GM18517 (cell line): ENCODE measurements at regions not wholly inside any gene's neighbourhood (a gene's known extent, or its start where the extent isn't known, plus 50 kb on each side); places are given as distances from the start of the nearest gene placed in this dataset.
"Not testable (repeated sequence)": the region's sequence is repeated elsewhere in the genome, so short reads cannot be mapped to it uniquely, and the experiment has no call there.

Experiments
- ATAC-seq: cut with Tn5 transposase; IDR thresholded peaks from one replicate; pipeline ENCODE4 v1.9.1; 2021; ENCODE audit warnings: mild to moderate bottlenecking, moderate library complexity; ENCODE audit not compliant: unreplicated experiment

DNA sequence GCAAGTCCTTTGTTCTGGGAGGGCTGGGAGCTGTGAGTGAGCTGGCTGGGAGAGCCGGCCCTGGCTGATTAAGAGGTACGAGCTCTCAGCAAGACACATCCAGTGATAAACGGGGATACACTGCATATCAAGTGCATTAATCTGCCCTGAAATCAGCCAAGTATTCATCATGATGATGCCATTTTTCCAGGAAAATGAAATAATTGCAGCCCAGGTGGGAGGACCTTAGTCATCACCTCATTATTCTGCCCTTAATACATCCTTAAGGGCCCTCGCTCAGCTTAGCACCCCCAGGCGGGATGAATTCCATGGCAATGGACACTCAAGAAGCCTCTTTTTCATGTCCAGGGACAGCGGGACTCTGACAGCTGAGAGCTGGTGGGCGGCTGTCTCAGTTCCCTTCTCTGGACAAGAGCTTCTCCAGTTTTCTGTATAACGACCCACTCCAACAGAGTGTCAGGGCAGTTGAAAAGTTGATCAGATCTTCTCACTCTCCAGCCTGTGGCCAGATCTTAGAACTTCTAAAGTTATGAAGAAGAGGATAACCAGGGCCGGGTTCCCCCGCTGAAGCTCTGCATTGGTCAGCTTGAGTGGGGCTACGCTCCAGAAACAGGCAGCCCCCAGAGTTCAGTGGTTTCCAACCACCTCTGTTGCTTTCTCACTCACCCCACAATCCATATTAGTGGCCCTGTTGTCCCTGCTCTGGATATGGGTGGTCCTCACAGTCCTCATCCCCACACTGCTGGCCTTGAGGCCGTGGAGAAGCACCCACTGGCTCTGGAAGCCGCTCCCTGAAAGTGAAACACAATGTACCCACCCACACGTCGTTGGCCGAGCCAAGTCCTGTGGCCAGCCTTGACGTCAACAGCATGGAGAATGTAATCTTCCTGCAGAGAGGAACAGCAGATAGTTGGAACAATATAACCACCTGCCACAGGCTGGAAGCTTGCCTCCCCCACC lies 306.2 kb upstream of the DIO3 start:
- no peak for ATAC-seq

DNA sequence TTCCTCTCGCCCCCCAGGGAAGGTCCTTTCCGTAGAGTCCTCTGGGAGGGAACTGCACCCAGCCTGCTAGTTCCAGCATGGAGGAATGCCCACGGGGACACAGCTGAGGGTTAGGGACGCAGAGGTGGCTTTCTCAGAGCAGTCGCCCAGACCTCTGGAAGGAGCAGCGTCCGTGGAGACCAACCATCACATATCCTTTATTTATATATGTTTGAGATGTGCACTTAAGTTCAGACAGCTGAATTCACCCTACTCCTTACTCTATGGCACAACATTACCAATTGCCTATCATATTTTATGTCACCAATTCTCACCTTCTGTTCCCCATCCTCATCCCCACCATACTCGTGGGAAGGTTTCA lies 305.6 kb upstream of the DIO3 start:
- no peak for ATAC-seq

- ATAC-seq = no peak
Observed at GRCh38 chr14:101256266-101256665, 305.0 kb upstream of the DIO3 start.

GRCh38 chr14:101257551-101257950 lies 303.7 kb upstream of the DIO3 start:
- ATAC-seq = no peak

- no peak for ATAC-seq
Observed at GRCh38 chr14:101259748-101260147, 301.5 kb upstream of the DIO3 start.

DNA sequence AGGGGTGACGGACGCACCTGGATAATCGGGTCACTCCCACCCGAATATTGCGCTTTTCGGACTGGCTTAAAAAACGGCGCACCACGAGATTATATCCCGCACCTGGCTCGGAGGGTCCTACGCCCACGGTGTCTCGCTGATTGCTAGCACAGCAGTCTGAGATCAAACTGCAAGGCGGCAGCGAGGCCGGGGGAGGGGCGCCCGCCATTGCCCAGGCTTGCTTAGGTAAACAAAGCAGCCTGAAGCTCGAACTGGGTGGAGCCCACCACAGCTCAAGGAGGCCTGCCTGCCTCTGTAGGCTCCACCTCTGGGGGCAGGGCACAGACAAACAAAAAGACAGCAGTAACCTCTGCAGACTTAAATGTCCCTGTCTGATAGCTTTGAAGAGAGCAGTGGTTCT lies 294.9 kb upstream of the DIO3 start:
- ATAC-seq = not testable (repeated sequence)

DNA sequence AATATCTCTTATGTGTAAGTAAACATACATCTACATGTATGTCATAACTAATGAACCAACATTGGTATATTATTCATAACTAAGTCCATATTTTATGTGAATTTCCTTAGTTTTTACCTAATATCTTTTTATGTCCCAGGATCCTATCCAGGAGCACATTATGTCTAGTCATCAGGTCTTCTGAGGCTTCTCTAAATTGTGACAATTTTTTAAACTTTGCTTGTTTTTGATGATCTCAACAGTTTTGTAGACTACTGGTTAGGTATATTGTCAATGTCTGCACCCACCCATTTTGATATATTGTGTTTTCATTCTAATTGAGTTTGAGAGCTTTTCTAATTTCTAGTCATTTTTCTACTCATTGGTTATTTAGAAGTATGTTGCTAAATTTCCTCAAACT lies 288.2 kb upstream of the DIO3 start:
- no peak for ATAC-seq

GRCh38 chr14:101276309-101277091 lies 284.8 kb upstream of the DIO3 start:
- no peak for ATAC-seq

DNA sequence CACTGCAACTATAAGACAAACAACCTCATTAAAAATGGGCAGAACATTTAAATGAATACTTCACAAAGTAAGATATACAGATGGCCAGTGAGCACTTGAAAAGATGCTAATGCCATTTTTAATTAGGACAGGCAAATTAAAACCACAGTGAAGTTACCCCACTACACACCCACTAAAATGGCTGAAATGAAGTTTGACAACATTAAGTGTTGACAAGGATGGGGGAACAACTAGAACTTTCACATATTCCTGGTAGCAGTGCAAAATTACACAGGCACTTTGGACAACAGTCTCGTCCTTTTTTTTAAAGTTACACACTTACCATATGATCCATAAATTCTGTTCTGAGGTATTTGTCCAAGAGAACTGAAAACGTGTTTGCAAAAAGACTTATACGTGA lies 278.9 kb upstream of the DIO3 start:
- ATAC-seq = no peak

GRCh38 chr14:101284711-101285110 lies 276.6 kb upstream of the DIO3 start:
- no peak for ATAC-seq

DNA sequence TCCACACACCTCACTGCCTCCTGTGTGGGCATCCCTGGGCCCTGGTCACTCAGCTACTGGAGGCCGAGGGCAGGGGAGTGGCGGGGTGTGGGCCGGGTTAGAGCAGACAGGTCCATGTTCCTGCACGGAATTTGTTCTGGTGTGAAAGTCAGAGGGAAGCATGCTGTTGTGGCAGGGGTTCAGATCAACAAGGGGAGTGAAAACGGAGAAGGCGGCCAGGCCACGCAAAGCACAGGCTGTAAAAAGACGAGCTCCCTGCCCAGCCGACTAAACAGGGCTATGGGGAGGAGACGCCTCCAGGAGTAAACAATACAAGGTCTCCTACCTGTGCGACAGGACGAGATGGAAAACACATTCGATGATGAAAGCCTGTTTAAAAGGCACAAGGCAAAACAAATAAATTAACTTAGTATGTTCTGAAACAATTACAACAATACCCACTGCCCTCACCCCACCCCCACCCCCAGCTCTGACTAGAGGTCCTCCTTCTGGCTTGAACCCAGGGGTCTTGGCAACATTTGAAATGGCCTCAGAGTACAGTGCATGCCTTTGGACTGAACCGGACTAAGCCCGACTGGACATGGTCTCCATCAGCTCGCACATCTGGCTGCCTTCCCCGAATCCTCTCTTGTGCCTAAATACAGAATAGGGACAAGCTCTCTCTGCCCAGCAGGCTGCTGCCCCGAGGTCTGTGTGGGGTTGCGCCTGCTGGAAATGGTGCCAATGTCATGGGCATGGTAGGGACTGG lies 274.9 kb upstream of the DIO3 start:
- ATAC-seq = no peak

- no peak for ATAC-seq
Observed at GRCh38 chr14:101288436-101289229, 272.7 kb upstream of the DIO3 start.

DNA sequence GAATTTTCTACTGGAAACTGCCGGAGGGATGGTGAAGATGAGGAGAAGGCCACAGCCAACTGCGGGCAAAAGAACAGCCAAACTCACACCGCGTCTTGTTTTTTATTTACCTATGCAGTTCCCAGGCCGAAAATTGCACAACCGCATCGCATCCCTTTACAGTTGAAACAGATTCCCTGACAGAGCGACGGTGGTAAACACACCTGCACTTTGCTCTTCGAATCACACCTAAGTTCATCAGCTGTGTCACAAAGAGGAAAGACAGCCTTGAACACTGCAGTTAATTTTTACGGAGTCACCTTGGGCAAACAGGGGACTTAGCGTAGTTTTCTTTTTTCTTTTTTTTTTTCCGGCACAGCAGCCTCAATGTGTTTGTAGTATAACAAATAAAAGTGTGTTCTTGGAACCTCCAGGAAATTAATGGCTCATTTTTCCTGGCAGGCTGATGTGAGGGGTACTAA lies 272.0 kb upstream of the DIO3 start:
- no peak for ATAC-seq

DNA sequence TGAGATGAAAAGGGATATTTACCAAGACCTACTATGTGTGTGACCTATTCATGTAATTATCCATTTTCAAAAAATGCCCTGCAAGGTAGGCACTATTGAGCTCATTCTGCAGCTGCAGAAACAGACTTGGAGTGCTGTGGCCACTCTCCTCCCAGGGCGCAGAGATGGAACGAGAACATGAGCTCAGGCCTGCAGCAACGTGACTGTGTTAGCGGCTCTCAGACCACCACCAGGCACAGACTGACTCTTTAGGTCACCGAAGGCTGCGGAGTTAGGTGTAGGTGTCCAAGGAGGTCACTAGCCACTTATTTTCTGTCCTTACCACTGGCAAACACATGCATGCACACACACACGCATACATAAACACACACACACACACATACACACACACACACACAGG lies 271.4 kb upstream of the DIO3 start:
- no peak for ATAC-seq

- no peak for ATAC-seq
Observed at GRCh38 chr14:101290611-101291010, 270.7 kb upstream of the DIO3 start.

GRCh38 chr14:101291390-101291789 lies 269.9 kb upstream of the DIO3 start:
- ATAC-seq = no peak

DNA sequence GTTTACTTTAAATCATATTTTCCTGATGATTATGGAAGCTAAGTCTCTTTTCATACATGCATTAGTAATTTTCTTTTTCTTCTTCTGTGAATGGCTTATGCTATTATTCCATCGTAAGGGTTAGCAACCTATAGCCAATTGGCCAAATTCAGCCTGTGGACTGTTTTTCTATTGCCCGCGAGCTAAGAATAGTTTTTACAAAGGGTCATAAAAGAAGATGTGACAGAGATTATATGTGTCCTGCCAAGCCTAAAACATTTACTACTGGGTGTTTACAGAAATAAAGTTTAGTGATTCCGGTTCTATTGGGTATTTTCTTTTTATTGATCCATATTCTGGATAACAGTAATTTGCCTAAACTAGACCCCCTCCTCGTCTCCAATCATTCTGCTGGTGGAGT lies 268.8 kb upstream of the DIO3 start:
- ATAC-seq = no peak

- ATAC-seq = no peak
Observed at GRCh38 chr14:101293605-101294004, 267.7 kb upstream of the DIO3 start.

GRCh38 chr14:101294136-101294535 lies 267.2 kb upstream of the DIO3 start:
- no peak for ATAC-seq

DNA sequence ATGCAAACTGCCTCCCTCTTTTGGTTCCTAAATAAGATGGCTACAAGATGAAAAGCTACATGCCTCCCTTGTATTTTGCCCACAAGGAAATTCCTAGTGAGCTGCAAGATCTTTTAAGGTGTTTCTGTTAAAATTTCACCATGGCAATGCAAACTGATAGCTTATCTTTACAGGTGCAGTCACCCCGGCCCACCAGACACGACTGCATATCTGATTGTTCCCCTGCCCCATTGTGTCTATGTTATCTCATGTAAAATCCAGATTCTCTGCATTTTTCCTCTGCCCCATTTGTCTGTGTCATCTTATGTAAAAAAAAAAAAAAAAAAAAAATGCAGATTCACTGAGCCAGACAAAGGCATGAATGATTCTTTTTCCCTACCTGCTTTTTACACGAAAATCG lies 261.5 kb upstream of the DIO3 start:
- not testable (repeated sequence) for ATAC-seq
